H1 (cell line): ENCODE measurements at regions not wholly inside any gene's neighbourhood (a gene's known extent, or its start where the extent isn't known, plus 50 kb on each side); places are given as distances from the start of the nearest gene placed in this dataset.

ENCODE experiments used
- CTCF ChIA-PET: fragments of 300-600 bp; sonication (Branson Sonifier 250); formaldehyde crosslinking; loops from one replicate; lab custom pipeline; 2021; ENCODE audit not compliant: partially characterized antibody; lab: Charles Lee
- POLR2A ChIA-PET: fragments of 300-600 bp; sonication (Branson Sonifier 250); formaldehyde crosslinking; loops from one replicate; lab custom pipeline; 2021; ENCODE audit warnings: inconsistent platforms; ENCODE audit not compliant: partially characterized antibody; lab: Charles Lee
- DNase-seq, 2 experiments: peaks; one replicate each; pipeline versions ENCODE4 v3.0.0 to v3.0.0-alpha.2; 2010 to 2022; ENCODE audit warnings: low spot score in 2 of 2, low read depth in 1 of 2, mixed read lengths in 1 of 2
- FAIRE-seq: peaks from 2 replicates; lab custom pipeline; 2011; peaks lifted over from hg19 to GRCh38; lab: Jason Lieb, UNC
- H2AFZ ChIP-seq: 2 replicates; pipeline ENCODE4 v1.8.1; 2012; ENCODE audit warnings: low read length, inconsistent platforms
- H2AK5ac ChIP-seq: 2 replicates; pipeline ENCODE4 v1.6.1; 2013; ENCODE audit warnings: low read depth, low read length
- H2BK120ac ChIP-seq: replicated peaks from 2 replicates; pipeline ENCODE3; 2013; ENCODE audit warnings: low read depth, low read length, inconsistent platforms
- H2BK12ac ChIP-seq: 2 replicates; pipeline ENCODE4 v1.6.1; 2013; ENCODE audit warnings: low read depth, low read length
- H2BK15ac ChIP-seq: 2 replicates; pipeline ENCODE4 v1.6.1; 2013; ENCODE audit warnings: low read length
- H2BK20ac ChIP-seq: 2 replicates; pipeline ENCODE4 v1.6.1; 2013; ENCODE audit warnings: low read length
- H2BK5ac ChIP-seq: 2 replicates; pipeline ENCODE4 v1.6.1; 2013; ENCODE audit warnings: low read depth, low read length
- H3K14ac ChIP-seq: 2 replicates; pipeline ENCODE4 v1.6.1; 2013; ENCODE audit warnings: inconsistent platforms; ENCODE audit not compliant: insufficient read length
- H3K18ac ChIP-seq: 2 replicates; pipeline ENCODE4 v1.6.1; 2013; ENCODE audit warnings: low read length; ENCODE audit errors: extremely low read depth
- H3K23ac ChIP-seq: 2 replicates; pipeline ENCODE4 v1.6.1; 2013; ENCODE audit warnings: inconsistent platforms; ENCODE audit not compliant: insufficient read length
- H3K23me2 ChIP-seq: 2 replicates; pipeline ENCODE4 v1.6.1; 2013; ENCODE audit warnings: low read depth, low read length
- H3K27ac ChIP-seq: 2 replicates; pipeline ENCODE4 v1.6.1; 2011; ENCODE audit warnings: low read depth, low read length, inconsistent platforms
- H3K27me3 ChIP-seq, 4 experiments: replicated peaks in 1 of 4; 1 replicate in 1 of 4; 2 replicates in 3 of 4; pipeline versions ENCODE4 v1.6.1 to v1.8.1; 2011 to 2013; ENCODE audit warnings: low read length in 3 of 4, mild to moderate bottlenecking in 3 of 4, inconsistent platforms in 2 of 4, mixed read lengths in 2 of 4, moderate library complexity in 1 of 4; ENCODE audit not compliant: control insufficient read depth in 3 of 4, insufficient read depth in 3 of 4; ENCODE audit errors: extremely low read depth in 1 of 4
- H3K36me3 ChIP-seq, 4 experiments: 2 replicates each; pipeline versions ENCODE4 v1.6.1 to v1.8.1; 2011 to 2013; ENCODE audit warnings: mild to moderate bottlenecking in 4 of 4, low read length in 3 of 4, moderate library complexity in 2 of 4, control low read depth in 1 of 4, inconsistent platforms in 1 of 4; ENCODE audit not compliant: insufficient read depth in 4 of 4, control insufficient read depth in 2 of 4
- H3K4ac ChIP-seq: replicated peaks from 2 replicates; pipeline ENCODE3; 2013; ENCODE audit warnings: low read length, low read depth, mixed read lengths, inconsistent platforms; ENCODE audit not compliant: insufficient read length
- H3K4me1 ChIP-seq, 4 experiments: replicated peaks in 1 of 4; 1 replicate in 1 of 4; 2 replicates in 3 of 4; pipeline versions ENCODE4 v1.6.1 to v1.8.1; 2011 to 2013; ENCODE audit warnings: low read length in 3 of 4, inconsistent platforms in 2 of 4, mixed read lengths in 1 of 4; ENCODE audit not compliant: insufficient read depth in 4 of 4, control insufficient read depth in 3 of 4
- H3K4me2 ChIP-seq, 2 experiments: 2 replicates each; pipeline versions ENCODE4 v1.6.1 to v1.8.1; 2011 to 2013; ENCODE audit warnings: low read depth in 2 of 2, low read length in 2 of 2, control low read depth in 1 of 2, inconsistent platforms in 1 of 2, mild to moderate bottlenecking in 1 of 2; ENCODE audit not compliant: insufficient read depth in 1 of 2
- H3K4me3 ChIP-seq, 4 experiments: fragments of 200-600, 300-600 bp in 1 of 4; sonication (generic), shearing (Covaris generic), sonication (Bioruptor Twin) in 1 of 4; 2 replicates each; pipeline versions ENCODE4 v1.5.1 to v1.8.1; 2011 to 2016; ENCODE audit warnings: low read length in 4 of 4, low read depth in 3 of 4, control low read depth in 2 of 4, inconsistent platforms in 2 of 4, mild to moderate bottlenecking in 2 of 4, mixed read lengths in 1 of 4, moderate library complexity in 1 of 4; ENCODE audit not compliant: insufficient read depth in 2 of 4; ENCODE audit errors: extremely low read depth in 1 of 4
- H3K56ac ChIP-seq: replicated peaks from 2 replicates; pipeline ENCODE3; 2013; ENCODE audit warnings: low read depth, mild to moderate bottlenecking, mixed read lengths, low read length, inconsistent platforms; ENCODE audit not compliant: insufficient read length
- H3K79me1 ChIP-seq: 2 replicates; pipeline ENCODE4 v1.6.1; 2013; ENCODE audit warnings: low read depth, low read length, control low read depth
- H3K79me2 ChIP-seq, 2 experiments: 2 replicates each; pipeline versions ENCODE4 v1.6.1 to v1.8.1; 2012 to 2013; ENCODE audit warnings: low read length in 2 of 2, mild to moderate bottlenecking in 2 of 2, inconsistent platforms in 1 of 2; ENCODE audit not compliant: insufficient read depth in 2 of 2, control insufficient read depth in 1 of 2
- H3K9ac ChIP-seq, 4 experiments: replicated peaks in 1 of 4; 1 replicate in 1 of 4; 2 replicates in 3 of 4; pipeline versions ENCODE4 v1.6.1 to v1.8.1; 2011 to 2013; ENCODE audit warnings: low read depth in 3 of 4, low read length in 3 of 4, control low read depth in 2 of 4, mild to moderate bottlenecking in 2 of 4, moderate library complexity in 2 of 4, inconsistent platforms in 1 of 4; ENCODE audit errors: extremely low read depth in 1 of 4
- H3K9me3 ChIP-seq, 2 experiments: 2 replicates each; pipeline versions ENCODE4 v1.6.1 to v1.8.1; 2012 to 2013; ENCODE audit warnings: mild to moderate bottlenecking in 2 of 2, moderate library complexity in 2 of 2, control low read depth in 1 of 2, inconsistent platforms in 1 of 2, low read depth in 1 of 2, low read length in 1 of 2, mixed read lengths in 1 of 2; ENCODE audit not compliant: insufficient read depth in 2 of 2
- H4K20me1 ChIP-seq, 2 experiments: replicated peaks in 1 of 2; 2 replicates each; pipeline versions ENCODE3 to v1.8.1; 2011 to 2013; ENCODE audit warnings: inconsistent platforms in 2 of 2, low read length in 2 of 2, mild to moderate bottlenecking in 1 of 2; ENCODE audit not compliant: insufficient read depth in 2 of 2, control insufficient read depth in 1 of 2
- H4K5ac ChIP-seq: 2 replicates; pipeline ENCODE4 v1.6.1; 2013; ENCODE audit warnings: low read length, low read depth, mixed read lengths, inconsistent platforms; ENCODE audit not compliant: insufficient read length
- H4K8ac ChIP-seq: 2 replicates; pipeline ENCODE4 v1.8.0; 2013; ENCODE audit warnings: mild to moderate bottlenecking, moderate library complexity, low read length, inconsistent platforms; ENCODE audit not compliant: insufficient read depth; ENCODE audit errors: extremely low read depth
- H4K91ac ChIP-seq: replicated peaks from 2 replicates; pipeline ENCODE3; 2013; ENCODE audit warnings: low read length, mixed read lengths, inconsistent platforms; ENCODE audit not compliant: insufficient read length
- ASH2L ChIP-seq: fragments of 200-600, 300-600 bp; sonication (generic); IDR thresholded peaks from one replicate; pipeline ENCODE4 v1.7.1; 2017; ENCODE audit warnings: low read length
- KDM1A ChIP-seq: fragments of 200-600, 300-600 bp; sonication (generic); IDR thresholded peaks from 2 replicates; pipeline ENCODE4 v1.7.1; 2016; ENCODE audit warnings: mild to moderate bottlenecking, low read length, borderline replicate concordance
- NANOG ChIP-seq: IDR thresholded peaks from 2 replicates; pipeline ENCODE4 v1.6.1; 2011; ENCODE audit warnings: low read length, low read depth, mild to moderate bottlenecking, inconsistent platforms; ENCODE audit not compliant: insufficient read depth, poor library complexity, severe bottlenecking
- RNF2 ChIP-seq: fragments of 200-900, 300-1000 bp; sonication (generic); IDR thresholded peaks from 2 replicates; pipeline ENCODE4 v1.7.1; 2016; ENCODE audit warnings: borderline replicate concordance, low read depth, mild to moderate bottlenecking, antibody characterized with exemption, low read length; ENCODE audit not compliant: poor library complexity, severe bottlenecking; ENCODE audit errors: missing control alignments
- TCF12 ChIP-seq: IDR thresholded peaks from 2 replicates; pipeline ENCODE4 v1.6.1; 2011; ENCODE audit warnings: low read depth, mild to moderate bottlenecking, low read length
- whole genome bisulfite sequencing, 2 experiments: shearing (Covaris generic) in 1 of 2; methylation state at CpG; one replicate each; pipeline versions ENCODE4 v1.1.6 to v1.1.7; 2013 to 2015; ENCODE audit warnings: low lambda C conversion rate in 2 of 2, mixed read lengths in 2 of 2, inconsistent platforms in 1 of 2, low coverage in 1 of 2, missing lambda C conversion rate in 1 of 2; ENCODE audit not compliant: insufficient replicate concordance in 2 of 2, insufficient coverage in 1 of 2, insufficient read length in 1 of 2; ENCODE audit errors: extremely low coverage in 1 of 2, missing lambda C conversion rate in 1 of 2; 5-methylcytosine and 5-hydroxymethylcytosine counted together
- TF ChIP-seq, protein P1 (sequence below): IDR thresholded peaks from 2 replicates; pipeline ENCODE4 v1.6.1; 2011; ENCODE audit warnings: low read length, improper control_type of control experiment

DNA sequence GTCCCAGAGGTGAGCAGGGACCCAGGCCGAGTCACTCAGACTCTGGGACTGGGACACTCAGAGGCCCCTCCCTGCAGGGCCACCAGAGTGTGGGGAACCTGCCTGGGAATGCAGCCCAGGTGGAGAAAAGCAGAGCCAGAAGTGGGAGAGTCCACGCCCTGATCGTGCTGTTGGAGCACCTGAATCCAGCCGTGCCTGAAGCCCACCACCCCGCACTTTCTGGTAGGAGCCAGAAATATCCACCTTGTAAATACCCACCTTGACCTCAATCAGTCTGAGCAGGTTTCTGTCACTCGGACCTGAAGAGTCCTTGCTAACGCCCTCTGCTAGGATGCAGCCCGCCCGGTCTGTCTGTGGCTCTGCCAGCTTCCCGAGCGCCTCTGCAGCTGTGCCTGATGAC, 86.7 kb downstream of the PDGFA start:
- H3K79me1 ChIP-seq, result no peaks in the 10 kb centered on the region
- H3K56ac ChIP-seq, result no peak overlapping the region
- no peak overlapping the region for H2AFZ ChIP-seq
- WGBS, 2 experiments, result 91% methylated on average over 11 of the region's 11 CpGs; no CpG with 5 or more reads in 1 of the 2 experiments
- no peak overlapping the region for H2BK20ac ChIP-seq
- no peak overlapping the region for H3K27ac ChIP-seq
- H3K9me3 ChIP-seq, result no peaks in the 10 kb centered on the region
- H3K9ac ChIP-seq, result no peak overlapping the region
- no peak overlapping the region; the same call in 1 of the 2 replicates for H4K8ac ChIP-seq
- no peak overlapping the region for H4K91ac ChIP-seq
- H2AK5ac ChIP-seq, result no peak overlapping the region
- no peak overlapping the region for H3K4me2 ChIP-seq
- H3K14ac ChIP-seq, result no peak overlapping the region
- peaks cover 0 to 16% (median 11%) of the 10 kb centered on the region in 4 experiments; a peak in 6 of 7 replicates for H3K4me1 ChIP-seq
- no peaks in the 10 kb centered on the region for H3K36me3 ChIP-seq
- no peak overlapping the region for H2BK120ac ChIP-seq
- DNase-seq, result no peak
- no peak for FAIRE-seq
- TF ChIP-seq TCF12 (no peak), KDM1A (0 out of 2 replicates have a peak, but pooled peaks have one; percentile 6), ASH2L (no peak), NANOG (no peak), RNF2 (no peak)
- TF ChIP-seq, protein P1, sequence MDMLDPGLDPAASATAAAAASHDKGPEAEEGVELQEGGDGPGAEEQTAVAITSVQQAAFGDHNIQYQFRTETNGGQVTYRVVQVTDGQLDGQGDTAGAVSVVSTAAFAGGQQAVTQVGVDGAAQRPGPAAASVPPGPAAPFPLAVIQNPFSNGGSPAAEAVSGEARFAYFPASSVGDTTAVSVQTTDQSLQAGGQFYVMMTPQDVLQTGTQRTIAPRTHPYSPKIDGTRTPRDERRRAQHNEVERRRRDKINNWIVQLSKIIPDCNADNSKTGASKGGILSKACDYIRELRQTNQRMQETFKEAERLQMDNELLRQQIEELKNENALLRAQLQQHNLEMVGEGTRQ, result no peak
- H4K20me1 ChIP-seq, result no peaks in the 10 kb centered on the region
- no peak overlapping the region for H4K5ac ChIP-seq
- H2BK15ac ChIP-seq, result no peak overlapping the region
- no peak overlapping the region for H3K23ac ChIP-seq
- no peak overlapping the region for H3K4ac ChIP-seq
- H2BK12ac ChIP-seq, result no peak overlapping the region
- ChIA-PET CTCF (interaction anchor here (0.6 to 2.5 kb wide), 5 partner anchors 11 to 100 kb away, joined by 3 to 7 read pairs (median 3); no protein-coding TSS in a partner anchor), POLR2A (no interaction called here)
- H2BK5ac ChIP-seq, result no peak overlapping the region
- no peaks in the 10 kb centered on the region for H3K23me2 ChIP-seq
- H3K79me2 ChIP-seq, result no peaks in the 10 kb centered on the region
- no peaks in the 10 kb centered on the region; a peak in 1 of 7 replicates for H3K27me3 ChIP-seq
- no peak overlapping the region for H3K4me3 ChIP-seq
- H3K18ac ChIP-seq, result no peak overlapping the region
